ENCODE measurements at regions not wholly inside any gene's neighbourhood (a gene's known extent, or its start where the extent isn't known, plus 50 kb on each side); places are given as distances from the start of the nearest gene placed in this dataset.
"Not testable (repeated sequence)": the region's sequence is repeated elsewhere in the genome, so short reads cannot be mapped to it uniquely, and the experiment has no call there.

GRCh38 chr9:62095714-62096345 lies 906.0 kb downstream of the SPATA31A7 start:
- H3K36me3 ChIP-seq; H3K4me3 ChIP-seq; H3K27me3 ChIP-seq (ENCODE audit: low read depth); DNase-seq; H3K4me1 ChIP-seq; intact Hi-C loops (cut with DNase I); H3K27ac ChIP-seq; H3K9me3 ChIP-seq; ATAC-seq: not testable (repeated sequence)

GRCh38 chr9:62110486-62110885 lies 920.6 kb downstream of the SPATA31A7 start:
- H3K4me1 ChIP-seq; H3K4me3 ChIP-seq; H3K36me3 ChIP-seq; intact Hi-C loops (cut with DNase I); H3K27me3 ChIP-seq (ENCODE audit: low read depth); H3K27ac ChIP-seq; DNase-seq; H3K9me3 ChIP-seq; ATAC-seq: not testable (repeated sequence)

GRCh38 chr9:62116951-62117640 lies 927.3 kb downstream of the SPATA31A7 start:
- H3K4me3 ChIP-seq; H3K27me3 ChIP-seq (ENCODE audit: low read depth); H3K27ac ChIP-seq; H3K9me3 ChIP-seq; intact Hi-C loops (cut with DNase I); H3K4me1 ChIP-seq; ATAC-seq; DNase-seq; H3K36me3 ChIP-seq: not testable (repeated sequence)

GRCh38 chr9:62119656-62120055 lies 929.8 kb downstream of the SPATA31A7 start:
- H3K27me3 ChIP-seq (ENCODE audit: low read depth); intact Hi-C loops (cut with DNase I); H3K4me1 ChIP-seq; H3K4me3 ChIP-seq; ATAC-seq; H3K9me3 ChIP-seq; H3K27ac ChIP-seq; H3K36me3 ChIP-seq; DNase-seq: not testable (repeated sequence)

- H3K27me3 ChIP-seq (ENCODE audit: low read depth); H3K9me3 ChIP-seq; H3K4me1 ChIP-seq; ATAC-seq; H3K27ac ChIP-seq; DNase-seq; H3K36me3 ChIP-seq; H3K4me3 ChIP-seq; intact Hi-C loops (cut with DNase I): not testable (repeated sequence)
Observed at GRCh38 chr9:62125631-62126611, 936.1 kb downstream of the SPATA31A7 start.

DNA sequence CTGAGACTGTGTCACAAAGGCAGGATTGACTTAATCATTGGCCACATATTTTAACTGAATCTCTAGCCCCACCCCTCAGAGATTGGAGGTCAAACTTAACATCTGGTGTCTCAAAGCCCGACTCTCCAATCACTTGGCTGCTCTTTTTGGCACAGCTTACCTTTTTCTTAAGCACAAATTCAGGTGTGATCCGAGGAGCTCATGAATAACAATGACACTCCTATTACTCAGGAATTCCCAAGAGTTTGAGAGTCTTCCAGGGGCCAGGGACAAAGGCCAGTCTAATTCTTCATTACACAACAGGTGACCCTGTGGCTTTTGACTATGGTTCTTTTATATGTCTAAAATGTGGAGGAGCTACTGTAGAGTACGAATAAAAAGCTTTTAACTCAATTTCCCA lies 945.2 kb downstream of the SPATA31A7 start:
- H3K4me1 ChIP-seq; H3K36me3 ChIP-seq; intact Hi-C loops (cut with DNase I); DNase-seq; H3K27ac ChIP-seq; H3K9me3 ChIP-seq; ATAC-seq; H3K4me3 ChIP-seq; H3K27me3 ChIP-seq (ENCODE audit: low read depth): not testable (repeated sequence)

DNA sequence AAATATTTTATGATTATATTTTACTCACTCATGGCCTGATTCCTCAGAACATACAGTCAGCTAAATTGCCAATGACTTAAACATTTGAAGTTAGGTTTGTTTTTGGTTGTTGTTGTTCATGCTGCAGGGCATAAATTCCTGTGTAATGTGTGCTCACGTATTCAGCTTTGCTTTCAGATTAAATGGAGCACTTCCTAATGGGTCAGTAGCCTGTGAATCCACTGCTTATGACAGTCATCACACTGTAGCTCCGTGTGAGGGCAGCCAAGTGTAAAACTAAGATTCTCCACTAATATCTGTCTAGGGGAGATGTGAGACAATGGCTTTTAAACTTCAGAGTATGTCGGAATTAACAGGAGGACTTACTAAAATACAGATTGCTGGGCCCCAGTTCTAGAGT lies 955.8 kb downstream of the SPATA31A7 start:
- intact Hi-C loops (cut with DNase I); H3K27me3 ChIP-seq (ENCODE audit: low read depth); H3K36me3 ChIP-seq; H3K27ac ChIP-seq; DNase-seq; H3K9me3 ChIP-seq; H3K4me3 ChIP-seq; H3K4me1 ChIP-seq; ATAC-seq: not testable (repeated sequence)
